ENCODE measurements at regions not wholly inside any gene's neighbourhood (a gene's known extent, or its start where the extent isn't known, plus 50 kb on each side); places are given as distances from the start of the nearest gene placed in this dataset.

DNA sequence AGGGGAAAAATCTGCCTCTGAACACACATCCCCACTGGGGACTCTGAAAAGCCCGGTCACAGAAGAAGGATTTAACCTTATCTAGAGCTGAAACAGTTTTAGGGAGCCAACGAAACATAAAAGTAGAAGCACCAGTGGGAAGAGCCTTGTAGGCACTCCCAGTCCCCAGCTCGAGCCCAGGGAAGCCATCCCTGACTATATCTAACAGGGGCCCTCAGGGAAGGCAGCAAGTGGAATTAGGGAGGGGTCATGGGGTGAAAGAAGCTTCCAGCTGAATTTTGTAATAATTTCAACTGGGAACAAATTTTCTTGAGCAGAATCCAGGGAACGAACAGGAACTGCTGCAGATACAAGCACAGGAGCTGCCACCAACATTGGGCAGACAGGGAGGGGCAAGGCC lies 127.8 kb downstream of the BMP4 start:
- H3K36me3 ChIP-seq (ENCODE audit: control insufficient read depth, insufficient read depth, low read length), result no peaks in the 10 kb centered on the region
- no peak for ATAC-seq
- H3K4me3 ChIP-seq, result no peak overlapping the region
- no peak for DNase-seq (ENCODE audit: extremely low read depth in 1 of 4, low spot score in 3 of 4)
- FAIRE-seq, result no peak
- no peak overlapping the region for H2AFZ ChIP-seq (ENCODE audit: low read depth, low read length)
- H4K20me1 ChIP-seq (replicated peaks; ENCODE audit: control insufficient read depth, insufficient read depth, low read length), result no peaks in the 10 kb centered on the region
- WGBS (ENCODE audit: insufficient coverage, low coverage, missing lambda C conversion rate), result 0% methylated on average over 2 of the region's 4 CpGs
- H3K27me3 ChIP-seq (ENCODE audit: control insufficient read depth in 2 of 2, insufficient read depth in 2 of 2, low read length in 2 of 2), result no peaks in the 10 kb centered on the region
- no peak overlapping the region for H3K9ac ChIP-seq (ENCODE audit: insufficient read depth in 1 of 2, low read depth in 2 of 2, low read length in 2 of 2)
- BruUV-seq (replicated peaks), result no TSS peak
- intact Hi-C loops (cut with micrococcal nuclease) (no loop called here), in situ Hi-C loops (cut with MboI) (no loop called here)
- H3K27ac ChIP-seq (ENCODE audit: extremely low read depth, low read depth, low read length), result no peak overlapping the region
- TF ChIP-seq STAT5A (IDR thresholded peaks at IDR 0.05; ENCODE audit: borderline replicate concordance, low read length) (no peak), HIVEP1 (CRISPR knock-in tag; IDR thresholded peaks at IDR 0.05) (no peak), DDX20 (tag; IDR thresholded peaks at IDR 0.05; ENCODE audit: low read depth) (no peak), NR1H2 (CRISPR knock-in tag; IDR thresholded peaks at IDR 0.05) (no peak), NFATC3 (IDR thresholded peaks at IDR 0.05) (no peak), VEZF1 (CRISPR knock-in tag; IDR thresholded peaks at IDR 0.05) (no peak)
- TF ChIP-seq, protein P1, sequence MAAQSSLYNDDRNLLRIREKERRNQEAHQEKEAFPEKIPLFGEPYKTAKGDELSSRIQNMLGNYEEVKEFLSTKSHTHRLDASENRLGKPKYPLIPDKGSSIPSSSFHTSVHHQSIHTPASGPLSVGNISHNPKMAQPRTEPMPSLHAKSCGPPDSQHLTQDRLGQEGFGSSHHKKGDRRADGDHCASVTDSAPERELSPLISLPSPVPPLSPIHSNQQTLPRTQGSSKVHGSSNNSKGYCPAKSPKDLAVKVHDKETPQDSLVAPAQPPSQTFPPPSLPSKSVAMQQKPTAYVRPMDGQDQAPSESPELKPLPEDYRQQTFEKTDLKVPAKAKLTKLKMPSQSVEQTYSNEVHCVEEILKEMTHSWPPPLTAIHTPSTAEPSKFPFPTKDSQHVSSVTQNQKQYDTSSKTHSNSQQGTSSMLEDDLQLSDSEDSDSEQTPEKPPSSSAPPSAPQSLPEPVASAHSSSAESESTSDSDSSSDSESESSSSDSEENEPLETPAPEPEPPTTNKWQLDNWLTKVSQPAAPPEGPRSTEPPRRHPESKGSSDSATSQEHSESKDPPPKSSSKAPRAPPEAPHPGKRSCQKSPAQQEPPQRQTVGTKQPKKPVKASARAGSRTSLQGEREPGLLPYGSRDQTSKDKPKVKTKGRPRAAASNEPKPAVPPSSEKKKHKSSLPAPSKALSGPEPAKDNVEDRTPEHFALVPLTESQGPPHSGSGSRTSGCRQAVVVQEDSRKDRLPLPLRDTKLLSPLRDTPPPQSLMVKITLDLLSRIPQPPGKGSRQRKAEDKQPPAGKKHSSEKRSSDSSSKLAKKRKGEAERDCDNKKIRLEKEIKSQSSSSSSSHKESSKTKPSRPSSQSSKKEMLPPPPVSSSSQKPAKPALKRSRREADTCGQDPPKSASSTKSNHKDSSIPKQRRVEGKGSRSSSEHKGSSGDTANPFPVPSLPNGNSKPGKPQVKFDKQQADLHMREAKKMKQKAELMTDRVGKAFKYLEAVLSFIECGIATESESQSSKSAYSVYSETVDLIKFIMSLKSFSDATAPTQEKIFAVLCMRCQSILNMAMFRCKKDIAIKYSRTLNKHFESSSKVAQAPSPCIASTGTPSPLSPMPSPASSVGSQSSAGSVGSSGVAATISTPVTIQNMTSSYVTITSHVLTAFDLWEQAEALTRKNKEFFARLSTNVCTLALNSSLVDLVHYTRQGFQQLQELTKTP (IDR thresholded peaks at IDR 0.05; ENCODE audit: low read depth in 1 of 2, partially characterized antibody in 2 of 2), result no peak
- H3K9me1 ChIP-seq (ENCODE audit: control insufficient read depth, insufficient read depth, low read length), result no peaks in the 10 kb centered on the region
- no peaks in the 10 kb centered on the region for H3K79me2 ChIP-seq (ENCODE audit: control insufficient read depth, insufficient read depth, low read length)
- ChIA-PET POLR2A (no interaction called here), CTCF (ENCODE audit: low intra/inter-chr PET ratio) (no interaction called here)
- no peak overlapping the region for H3K4me2 ChIP-seq (ENCODE audit: insufficient read depth, low read length)
- H3K4me1 ChIP-seq (replicated peaks in 1 of 2; ENCODE audit: control insufficient read depth in 2 of 2, insufficient read depth in 2 of 2, low read length in 2 of 2), result no peaks in the 10 kb centered on the region
- H3K9me3 ChIP-seq (replicated peaks; ENCODE audit: control insufficient read depth, insufficient read depth, low read depth, low read length), result no peaks in the 10 kb centered on the region
